ENCODE measurements at regions not wholly inside any gene's neighbourhood (a gene's known extent, or its start where the extent isn't known, plus 50 kb on each side); places are given as distances from the start of the nearest gene placed in this dataset.

DNA sequence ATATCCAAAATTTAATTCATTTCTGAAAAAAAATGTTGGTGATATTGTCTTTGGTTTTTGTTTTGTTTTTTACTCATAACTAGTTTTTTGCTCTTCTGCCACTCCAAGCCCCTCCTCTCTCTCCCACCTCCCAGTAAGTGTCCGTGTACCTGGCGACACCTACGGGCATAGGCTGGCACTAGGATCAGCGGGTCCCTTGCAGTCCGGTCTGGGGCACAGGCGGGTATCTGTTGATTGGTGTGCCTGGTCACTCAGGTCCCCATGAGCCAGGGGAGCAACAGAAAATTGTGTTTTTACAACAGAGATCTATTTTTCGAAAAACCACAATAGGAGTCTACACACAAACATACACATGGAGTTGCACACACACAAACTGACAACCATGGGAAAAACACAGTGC is 104.8 kb downstream of the ZIC5 start:
- TF ChIP-seq POLR2A (IDR thresholded peaks at IDR 0.05; ENCODE audit: insufficient read depth in 1 of 2, low read depth in 2 of 2, low read length in 2 of 2) = no peak
- TF ChIP-seq, protein P1, sequence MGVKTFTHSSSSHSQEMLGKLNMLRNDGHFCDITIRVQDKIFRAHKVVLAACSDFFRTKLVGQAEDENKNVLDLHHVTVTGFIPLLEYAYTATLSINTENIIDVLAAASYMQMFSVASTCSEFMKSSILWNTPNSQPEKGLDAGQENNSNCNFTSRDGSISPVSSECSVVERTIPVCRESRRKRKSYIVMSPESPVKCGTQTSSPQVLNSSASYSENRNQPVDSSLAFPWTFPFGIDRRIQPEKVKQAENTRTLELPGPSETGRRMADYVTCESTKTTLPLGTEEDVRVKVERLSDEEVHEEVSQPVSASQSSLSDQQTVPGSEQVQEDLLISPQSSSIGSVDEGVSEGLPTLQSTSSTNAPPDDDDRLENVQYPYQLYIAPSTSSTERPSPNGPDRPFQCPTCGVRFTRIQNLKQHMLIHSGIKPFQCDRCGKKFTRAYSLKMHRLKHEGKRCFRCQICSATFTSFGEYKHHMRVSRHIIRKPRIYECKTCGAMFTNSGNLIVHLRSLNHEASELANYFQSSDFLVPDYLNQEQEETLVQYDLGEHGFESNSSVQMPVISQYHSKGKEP (CRISPR knock-in tag; IDR thresholded peaks at IDR 0.05) = no peak
- TF ChIP-seq ZNF678 (CRISPR knock-in tag; IDR thresholded peaks at IDR 0.05) = no peak
- TF ChIP-seq ZNF780A (CRISPR knock-in tag; IDR thresholded peaks at IDR 0.05) = no peak
- no peak for TF ChIP-seq EZH2 (conservative IDR thresholded peaks at IDR 0.05; ENCODE audit: low read depth, low read length)
- TF ChIP-seq POLR2AphosphoS5 (IDR thresholded peaks at IDR 0.05; ENCODE audit: low read depth, low read length) = no peak
- no peak for TF ChIP-seq MXD1 (CRISPR knock-in tag; IDR thresholded peaks at IDR 0.05)
- TF ChIP-seq ZNF768 (CRISPR knock-in tag; IDR thresholded peaks at IDR 0.05) = no peak
- TF ChIP-seq ZBTB21 (CRISPR knock-in tag; IDR thresholded peaks at IDR 0.05) = no peak
- TF ChIP-seq ETV6 (CRISPR knock-in tag; conservative IDR thresholded peaks at IDR 0.05) = no peak
